GM21723 (cell line): ENCODE measurements at regions not wholly inside any gene's neighbourhood (a gene's known extent, or its start where the extent isn't known, plus 50 kb on each side); places are given as distances from the start of the nearest gene placed in this dataset.

Experiments used
- ATAC-seq: cut with Tn5 transposase; IDR thresholded peaks from one replicate; pipeline ENCODE4 v1.9.1; 2021; ENCODE audit warnings: mild to moderate bottlenecking, moderate library complexity; ENCODE audit not compliant: unreplicated experiment

DNA sequence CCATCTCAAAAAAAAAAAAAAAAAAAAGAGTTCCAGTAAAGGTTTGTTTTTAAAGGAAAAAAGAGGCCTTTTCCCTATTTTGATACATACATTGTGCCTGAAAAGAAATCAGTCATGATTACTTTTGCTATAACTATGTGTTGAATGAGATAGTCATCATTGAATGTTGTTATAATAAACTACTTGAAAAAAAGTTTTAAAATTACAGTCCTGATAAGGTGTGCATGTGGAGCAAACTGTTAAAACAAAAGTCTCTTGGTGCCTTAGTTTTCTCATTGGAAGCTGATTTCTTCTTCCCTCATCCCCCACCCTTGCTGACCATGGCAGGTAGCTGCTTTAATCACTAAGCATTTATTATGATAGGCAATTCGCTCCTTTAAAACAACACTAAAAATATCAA, 172.3 kb upstream of the TBCA start:
- no peak for ATAC-seq

GRCh38 chr5:77947041-77947428, 170.9 kb upstream of the TBCA start:
- no peak for ATAC-seq

DNA sequence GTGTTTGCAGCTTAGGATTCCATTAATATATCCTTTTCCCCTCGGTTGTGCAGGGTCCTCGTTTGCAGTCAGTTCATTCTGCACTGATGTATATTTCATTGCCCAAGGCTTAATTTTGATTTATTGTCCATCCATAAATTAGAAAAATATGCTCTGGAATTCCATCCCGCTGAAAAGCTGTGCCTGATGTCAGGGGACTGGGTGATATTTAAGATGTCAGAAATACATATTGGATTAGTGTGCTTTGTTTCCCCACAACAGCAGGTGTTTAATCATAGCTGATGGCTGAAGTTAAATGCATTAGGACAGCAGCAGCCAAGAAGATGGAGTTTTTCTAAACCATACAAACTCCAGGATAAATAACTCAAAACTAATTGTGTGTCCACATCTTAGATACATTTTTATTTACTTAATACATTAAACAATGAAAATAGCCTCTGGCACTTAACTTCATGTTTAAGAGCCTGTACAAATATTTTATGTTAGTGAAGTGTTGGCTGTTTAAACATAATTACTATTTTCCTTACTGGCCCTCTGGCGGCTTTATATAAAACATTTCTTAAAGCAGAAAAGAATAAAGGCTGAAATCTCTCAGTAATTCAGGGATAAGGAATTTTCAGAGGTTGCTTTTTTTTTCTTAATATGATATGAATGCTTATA, 170.4 kb upstream of the TBCA start:
- no peak for ATAC-seq

- no peak for ATAC-seq
These were observed 169.7 kb upstream of the TBCA start for GRCh38 chr5:77945874-77946273.

GRCh38 chr5:77944757-77945340, 168.7 kb upstream of the TBCA start:
- no peak for ATAC-seq

DNA sequence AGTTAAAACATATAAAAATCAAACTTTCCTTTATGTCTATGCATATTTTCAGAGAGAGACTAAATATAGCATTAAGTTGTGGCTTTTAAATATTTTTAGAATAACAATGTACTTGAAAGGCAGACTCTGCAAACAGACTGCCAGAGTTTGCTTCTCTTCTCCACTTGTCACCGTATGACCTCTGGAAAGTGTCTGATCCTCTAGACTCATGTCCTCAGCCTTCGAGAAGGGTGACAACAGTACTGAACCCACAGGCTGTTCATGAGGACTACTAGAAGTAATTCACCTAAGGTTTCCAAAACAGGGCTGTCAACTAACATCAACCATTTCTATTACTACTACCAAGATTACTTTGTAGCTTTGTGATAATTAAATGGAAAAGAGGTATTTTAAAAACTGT, 167.7 kb upstream of the TBCA start:
- no peak for ATAC-seq

- ATAC-seq: no peak
These were observed 166.6 kb upstream of the TBCA start for GRCh38 chr5:77942578-77943239.

DNA sequence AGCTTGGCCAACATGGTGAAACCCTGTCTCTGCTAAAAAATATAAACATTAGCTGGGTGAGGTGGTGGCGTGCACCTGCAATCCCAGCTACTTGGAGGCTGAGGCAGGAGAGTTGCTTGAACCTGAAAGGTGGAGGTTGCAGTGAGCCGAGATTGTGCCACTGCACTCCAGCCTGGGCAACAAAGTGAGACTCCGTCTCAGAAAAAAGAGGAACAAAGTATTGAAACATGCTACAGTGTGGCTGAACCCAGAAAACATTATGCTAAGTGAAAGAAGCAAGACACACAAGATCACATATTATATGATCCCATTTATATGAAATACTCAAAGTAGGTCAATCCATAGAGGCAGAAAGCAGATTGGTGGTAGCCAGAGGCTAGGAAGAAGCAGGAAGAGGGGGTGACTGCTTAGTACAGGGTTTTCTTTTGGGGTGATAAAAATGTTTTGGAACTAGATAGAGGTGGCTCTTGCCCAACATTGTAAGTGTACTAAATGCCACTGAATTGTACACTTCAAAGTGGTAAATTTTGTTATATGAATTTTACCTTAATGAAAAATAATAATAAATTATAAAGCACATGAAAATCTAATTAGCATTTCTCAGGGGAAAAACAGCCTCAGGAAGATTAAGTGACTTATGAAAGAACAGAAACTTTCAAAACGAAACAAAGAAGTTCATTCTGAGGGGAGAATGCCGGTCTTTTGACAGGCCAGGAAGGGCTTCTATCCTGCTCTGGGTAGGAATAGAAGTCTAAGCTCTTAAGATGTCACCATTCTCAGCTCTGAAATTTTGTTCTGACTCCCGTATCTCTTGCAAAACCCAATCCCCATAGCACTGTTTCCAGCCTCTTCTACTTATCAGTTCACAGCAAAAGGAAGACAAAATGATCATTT, 161.1 kb upstream of the TBCA start:
- peak; percentile 88 for ATAC-seq

- ATAC-seq: peak; percentile 38
These were observed 160.2 kb upstream of the TBCA start for GRCh38 chr5:77936365-77936693.

DNA sequence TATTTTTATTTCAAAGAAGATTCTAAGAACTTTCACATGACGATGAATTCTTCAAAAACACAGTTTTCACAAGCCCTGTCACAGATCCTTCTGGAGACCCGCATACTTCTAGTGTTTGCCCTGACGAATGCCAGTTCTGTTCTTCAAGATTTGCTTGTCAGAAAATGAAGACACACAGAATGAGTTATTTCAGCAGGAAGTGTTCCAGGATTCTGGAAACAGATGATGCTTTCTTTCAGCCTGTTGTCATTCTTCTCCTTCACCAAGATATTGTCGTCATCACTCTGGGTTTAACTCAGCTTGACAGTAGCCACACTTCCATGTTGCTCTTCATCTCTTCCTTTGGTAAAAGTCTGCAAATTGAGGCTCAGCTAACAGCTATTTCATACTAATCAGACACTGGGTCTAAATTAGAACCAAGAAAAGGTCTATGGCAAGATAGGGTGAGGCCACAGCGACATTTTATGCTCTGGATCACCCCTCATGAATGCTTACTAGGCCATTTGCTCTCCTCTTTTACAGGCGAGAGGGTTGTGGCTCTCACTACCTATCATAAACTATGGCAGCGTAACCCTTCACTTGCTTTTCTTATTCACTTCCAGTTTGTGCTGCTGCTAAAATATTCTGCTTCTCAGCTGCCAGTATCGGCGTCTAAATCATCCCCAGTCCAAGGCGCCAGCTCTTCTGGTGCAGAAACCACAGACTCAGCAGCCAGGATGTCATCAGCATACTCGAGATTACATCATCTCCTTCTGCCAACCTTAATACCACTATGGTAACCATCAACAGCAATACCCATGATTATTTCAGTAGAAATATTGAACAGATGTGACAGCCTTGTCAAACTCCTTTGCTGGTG, 159.6 kb upstream of the TBCA start:
- peak; percentile 45 for ATAC-seq

DNA sequence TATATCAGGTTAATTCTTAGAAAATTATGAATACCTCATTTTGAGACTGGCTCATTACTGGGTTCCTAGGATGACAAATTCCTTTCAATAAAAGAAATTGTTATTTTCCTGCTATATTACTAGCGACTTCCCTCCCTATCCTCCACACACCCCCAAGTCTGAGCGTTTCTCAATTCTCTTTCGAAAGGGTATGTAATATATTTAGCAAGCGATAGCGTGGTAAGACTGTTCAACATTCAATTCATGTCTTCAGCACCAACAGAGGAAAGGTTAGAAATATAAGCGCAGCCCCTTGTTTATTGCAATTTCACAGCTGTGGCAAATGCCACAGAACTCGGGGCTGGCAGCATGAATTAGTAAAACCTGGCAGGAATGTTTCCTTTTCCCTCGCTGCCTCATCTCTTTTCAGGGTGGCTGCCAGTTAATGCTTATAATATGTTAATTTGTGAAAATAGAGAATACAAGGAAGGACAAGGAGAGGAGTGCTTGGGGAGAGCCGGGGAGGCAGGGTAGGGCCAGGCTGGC, 152.7 kb upstream of the TBCA start:
- no peak for ATAC-seq

- no peak for ATAC-seq
These were observed 150.2 kb upstream of the TBCA start for GRCh38 chr5:77926337-77926736.

DNA sequence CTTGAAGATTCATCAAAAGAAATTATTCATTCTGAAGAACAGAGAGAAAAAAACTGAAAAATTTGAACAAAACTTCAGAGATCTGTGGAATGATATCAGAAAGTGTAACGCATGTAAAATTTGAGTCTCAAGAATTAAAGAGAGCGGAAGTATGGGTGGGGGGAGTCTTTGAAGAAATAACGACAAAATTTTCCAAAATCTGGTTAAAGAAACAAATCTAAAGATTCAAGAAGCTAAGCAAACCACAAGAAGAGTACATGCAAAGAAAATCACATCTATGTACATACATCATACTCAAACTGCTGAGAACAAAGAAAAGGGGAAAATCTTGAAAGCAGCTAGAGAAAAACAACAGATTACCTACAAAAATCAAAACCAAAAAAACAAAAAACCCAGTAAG, 149.4 kb upstream of the TBCA start:
- no peak for ATAC-seq

GRCh38 chr5:77924081-77924480, 147.9 kb upstream of the TBCA start:
- ATAC-seq: no peak

DNA sequence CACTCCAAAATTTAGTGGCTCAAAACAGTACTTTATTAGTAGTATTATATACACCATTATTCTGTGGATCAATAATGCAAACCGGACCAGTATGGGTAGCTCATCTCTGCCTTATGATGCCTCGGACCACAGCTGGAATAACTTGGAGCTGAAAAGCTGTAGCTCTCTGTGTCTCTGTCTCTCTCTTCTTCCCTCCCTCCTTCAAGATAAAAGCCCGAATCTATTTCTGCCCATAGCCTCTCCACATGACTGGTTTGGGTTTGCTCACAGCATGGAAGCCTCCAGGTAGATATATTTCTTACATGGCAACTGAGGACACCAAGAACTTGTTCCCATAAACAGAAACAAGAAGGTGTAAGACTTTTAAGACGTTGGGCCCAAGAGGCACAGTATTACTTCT, 147.5 kb upstream of the TBCA start:
- no peak for ATAC-seq

GRCh38 chr5:77921094-77921768, 145.1 kb upstream of the TBCA start:
- no peak for ATAC-seq

GRCh38 chr5:77920359-77921058, 144.4 kb upstream of the TBCA start:
- no peak for ATAC-seq

GRCh38 chr5:77915346-77915745, 139.2 kb upstream of the TBCA start:
- no peak for ATAC-seq

DNA sequence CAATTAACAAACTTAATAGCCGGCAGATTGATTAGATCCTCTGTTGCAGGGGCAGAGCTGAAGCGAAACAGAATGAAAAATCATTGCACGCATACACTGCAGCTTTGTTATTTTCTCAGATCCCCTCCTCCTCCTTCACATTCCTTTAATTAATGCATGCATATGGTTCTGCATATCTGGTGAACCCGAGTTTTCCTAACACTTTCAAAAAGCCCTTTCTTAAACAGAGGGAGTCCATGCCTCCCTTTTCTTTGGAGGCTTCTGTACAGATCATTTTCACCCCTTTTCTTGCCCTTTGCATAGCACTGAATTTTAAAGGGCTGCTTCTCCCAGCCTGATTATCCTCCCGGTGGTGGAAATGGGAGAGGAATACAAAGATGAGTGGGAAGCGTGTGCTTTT, 136.6 kb upstream of the TBCA start:
- no peak for ATAC-seq
